Suprapubic skin (tissue), 3 donors: ENCODE measurements at regions not wholly inside any gene's neighbourhood (a gene's known extent, or its start where the extent isn't known, plus 50 kb on each side); places are given as distances from the start of the nearest gene placed in this dataset.

Experiments
- CTCF ChIP-seq, 2 donors: fragments of 200-600 bp in 1 of 2; fragments of 450-650 bp in 1 of 2; sonication (generic) in 1 of 2; IDR thresholded peaks; one replicate each; pipeline ENCODE4 v1.5.1; 2016 to 2019; ENCODE audit warnings: antibody characterized with exemption in 2 of 2, mild to moderate bottlenecking in 1 of 2, moderate library complexity in 1 of 2
- POLR2AphosphoS5 ChIP-seq, 3 donors: sonication (generic); formaldehyde crosslinking; IDR thresholded peaks; one replicate each; pipeline ENCODE4 v1.6.1; 2017; ENCODE audit warnings: antibody characterized with exemption in 3 of 3

DNA sequence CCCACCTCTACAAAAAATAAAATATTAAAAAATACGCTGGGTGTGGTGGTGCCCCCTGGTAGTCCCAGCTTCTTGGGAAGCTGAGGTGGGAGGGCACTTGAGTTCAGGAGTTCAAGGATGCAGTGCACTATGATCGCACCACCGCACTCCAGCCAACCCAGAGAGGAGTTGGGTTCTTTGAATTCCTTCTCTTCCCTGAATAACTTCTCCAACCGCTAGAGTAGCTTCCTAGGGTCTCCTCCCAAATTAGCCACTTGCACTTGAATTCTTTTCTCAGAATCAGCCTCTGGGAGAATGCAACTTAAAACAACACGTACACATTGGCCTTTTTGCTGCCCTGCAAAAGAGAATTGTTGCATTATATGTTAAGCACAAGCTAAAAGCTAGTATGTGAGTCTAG lies 272.5 kb downstream of the ABHD5 start:
- TF ChIP-seq CTCF (IDR thresholded peaks at IDR 0.05) (no peak), POLR2AphosphoS5 (IDR thresholded peaks at IDR 0.05) (no peak)
